H9 (cell line): ENCODE measurements at regions not wholly inside any gene's neighbourhood (a gene's known extent, or its start where the extent isn't known, plus 50 kb on each side); places are given as distances from the start of the nearest gene placed in this dataset.

ENCODE experiments used
- DNase-seq: peaks from one replicate; pipeline ENCODE4 v3.0.0-alpha.2; 2017
- H2AFZ ChIP-seq: one replicate; pipeline ENCODE4 v1.6.1; 2013; ENCODE audit warnings: mild to moderate bottlenecking, low read length, control low read depth, moderate library complexity
- H2AK5ac ChIP-seq: 2 replicates; pipeline ENCODE4 v1.6.1; 2013; ENCODE audit warnings: low read length, control low read depth, mixed read lengths; ENCODE audit not compliant: insufficient read length
- H2BK120ac ChIP-seq: one replicate; pipeline ENCODE4 v1.6.1; 2013; ENCODE audit warnings: low read depth, mild to moderate bottlenecking, low read length, control low read depth, inconsistent platforms; ENCODE audit not compliant: poor library complexity, severe bottlenecking
- H2BK12ac ChIP-seq: 2 replicates; pipeline ENCODE4 v1.6.1; 2013; ENCODE audit warnings: low read length, control low read depth, mixed read lengths, low read depth; ENCODE audit not compliant: insufficient read length
- H2BK15ac ChIP-seq: 2 replicates; pipeline ENCODE4 v1.6.1; 2013; ENCODE audit warnings: low read depth, low read length, control low read depth
- H2BK20ac ChIP-seq: one replicate; pipeline ENCODE4 v1.6.1; 2013; ENCODE audit warnings: low read depth, mild to moderate bottlenecking, low read length, control low read depth, inconsistent platforms; ENCODE audit not compliant: poor library complexity, severe bottlenecking
- H2BK5ac ChIP-seq: 2 replicates; pipeline ENCODE4 v1.6.1; 2013; ENCODE audit warnings: low read length, control low read depth, mixed read lengths; ENCODE audit not compliant: insufficient read length
- H3K14ac ChIP-seq: 2 replicates; pipeline ENCODE4 v1.6.1; 2013; ENCODE audit warnings: low read length, control low read depth; ENCODE audit not compliant: insufficient read depth
- H3K18ac ChIP-seq: 2 replicates; pipeline ENCODE4 v1.6.1; 2013; ENCODE audit warnings: low read depth, mild to moderate bottlenecking, mixed read lengths, low read length, control low read depth; ENCODE audit not compliant: insufficient read length
- H3K23ac ChIP-seq: 2 replicates; pipeline ENCODE4 v1.6.1; 2013; ENCODE audit warnings: low read length, control low read depth, mixed read lengths, low read depth; ENCODE audit not compliant: insufficient read length
- H3K23me2 ChIP-seq: 2 replicates; pipeline ENCODE4 v1.6.1; 2013; ENCODE audit warnings: low read depth, mild to moderate bottlenecking, mixed read lengths, low read length, control low read depth; ENCODE audit not compliant: insufficient read length, poor library complexity, severe bottlenecking
- H3K27ac ChIP-seq: 2 replicates; pipeline ENCODE4 v1.5.1; 2013; ENCODE audit warnings: low read length, control low read depth, mixed read lengths, low read depth; ENCODE audit not compliant: insufficient read length
- H3K27me3 ChIP-seq: 2 replicates; pipeline ENCODE4 v1.6.1; 2013; ENCODE audit warnings: low read length, control low read depth, inconsistent platforms; ENCODE audit not compliant: insufficient read depth
- H3K4ac ChIP-seq: 2 replicates; pipeline ENCODE4 v1.6.1; 2013; ENCODE audit warnings: low read depth, mild to moderate bottlenecking, control low read depth, inconsistent platforms, low read length, moderate library complexity
- H3K4me1 ChIP-seq: 2 replicates; pipeline ENCODE4 v1.6.1; 2013; ENCODE audit warnings: low read length, control low read depth, inconsistent platforms; ENCODE audit not compliant: insufficient read depth
- H3K4me2 ChIP-seq: 2 replicates; pipeline ENCODE4 v1.6.1; 2013; ENCODE audit warnings: low read length, control low read depth, mixed read lengths; ENCODE audit not compliant: insufficient read length, insufficient read depth
- H3K56ac ChIP-seq: 2 replicates; pipeline ENCODE4 v1.6.1; 2013; ENCODE audit warnings: low read depth, mild to moderate bottlenecking, mixed read lengths, low read length, control low read depth; ENCODE audit not compliant: insufficient read length
- H3K79me1 ChIP-seq: 2 replicates; pipeline ENCODE4 v1.6.1; 2013; ENCODE audit warnings: low read depth, mild to moderate bottlenecking, moderate library complexity, low read length, control low read depth, inconsistent platforms; ENCODE audit not compliant: insufficient read depth, poor library complexity, severe bottlenecking
- H3K79me2 ChIP-seq: 2 replicates; pipeline ENCODE4 v1.6.1; 2013; ENCODE audit warnings: low read length, control low read depth, inconsistent platforms; ENCODE audit not compliant: insufficient read depth
- H3K9ac ChIP-seq: 2 replicates; pipeline ENCODE4 v1.6.1; 2013; ENCODE audit warnings: low read length, control low read depth, mixed read lengths; ENCODE audit not compliant: insufficient read length; ENCODE audit errors: extremely low read depth
- H3K9me3 ChIP-seq: one replicate; pipeline ENCODE4 v1.6.1; 2013; ENCODE audit warnings: low read depth, low read length, inconsistent platforms; ENCODE audit not compliant: control insufficient read depth
- H3T11ph ChIP-seq: one replicate; pipeline ENCODE4 v1.6.1; 2013; ENCODE audit warnings: mild to moderate bottlenecking, low read length, control low read depth, inconsistent platforms
- H4K20me1 ChIP-seq: one replicate; pipeline ENCODE4 v1.6.1; 2013; ENCODE audit not compliant: control insufficient read depth, insufficient read length, insufficient read depth
- H4K5ac ChIP-seq: 2 replicates; pipeline ENCODE4 v1.6.1; 2013; ENCODE audit warnings: low read depth, mild to moderate bottlenecking, mixed read lengths, low read length, control low read depth; ENCODE audit not compliant: insufficient read length
- H4K8ac ChIP-seq: replicated peaks from 2 replicates; pipeline ENCODE4 v1.6.1; 2013; ENCODE audit warnings: low read length, control low read depth, mixed read lengths, low read depth; ENCODE audit not compliant: insufficient read length
- H4K91ac ChIP-seq: 2 replicates; pipeline ENCODE4 v1.6.1; 2013; ENCODE audit warnings: low read depth, mild to moderate bottlenecking, moderate library complexity, mixed read lengths, low read length, control low read depth; ENCODE audit not compliant: insufficient read length
- H3K27ac Mint-ChIP-seq, 3 experiments: 2 replicates in 2 of 3; 3 replicates in 1 of 3; pipeline ENCODE4 v1.8.0; 2020 to 2021; ENCODE audit warnings: mixed read lengths in 3 of 3, mild to moderate bottlenecking in 1 of 3, moderate library complexity in 1 of 3
- H3K27me3 Mint-ChIP-seq: 2 replicates; pipeline ENCODE4 v1.8.0; 2021; ENCODE audit warnings: low read depth, mild to moderate bottlenecking, moderate library complexity, mixed read lengths
- H3K36me3 Mint-ChIP-seq, 3 experiments: 2 replicates in 2 of 3; 3 replicates in 1 of 3; pipeline ENCODE4 v1.8.0; 2020 to 2021; ENCODE audit warnings: low read depth in 3 of 3, mixed read lengths in 3 of 3; ENCODE audit not compliant: insufficient read depth in 1 of 3
- H3K4me1 Mint-ChIP-seq, 2 experiments: 2 replicates each; pipeline ENCODE4 v1.8.0; 2020; ENCODE audit warnings: mixed read lengths in 2 of 2
- H3K4me3 Mint-ChIP-seq, 2 experiments: 2 replicates in 1 of 2; 3 replicates in 1 of 2; pipeline ENCODE4 v1.8.0; 2020 to 2021; ENCODE audit warnings: mild to moderate bottlenecking in 2 of 2, mixed read lengths in 2 of 2, moderate library complexity in 1 of 2
- H3K9me3 Mint-ChIP-seq, 2 experiments: 2 replicates in 1 of 2; 3 replicates in 1 of 2; pipeline ENCODE4 v1.8.0; 2020; ENCODE audit warnings: mild to moderate bottlenecking in 2 of 2, mixed read lengths in 2 of 2, moderate library complexity in 1 of 2
- CTCF ChIP-seq: fragments of 200-600 bp; sonication (generic); conservative IDR thresholded peaks from 3 replicates; pipeline ENCODE4 v1.8.0; 2021; ENCODE audit warnings: antibody characterized with exemption, mild to moderate bottlenecking
- WGBS: extraction: QIAGEN DNeasy Blood & Tissue Kit; methylation state at CpG from one replicate; pipeline ENCODE4 v1.1.7; 2013; ENCODE audit warnings: missing lambda C conversion rate, low lambda C conversion rate, mixed read lengths; ENCODE audit not compliant: insufficient read length; ENCODE audit errors: extremely low coverage; 5-methylcytosine and 5-hydroxymethylcytosine counted together

- no peak overlapping the region for H4K91ac ChIP-seq
- no CpG with 5 or more reads among the region's 1 CpG for WGBS
- no peak overlapping the region; a peak in 1 of 7 replicates for H3K27ac Mint-ChIP-seq
- no peak overlapping the region for H3T11ph ChIP-seq
- no peak overlapping the region for H3K4me2 ChIP-seq
- no peaks in the 10 kb centered on the region for H3K9me3 Mint-ChIP-seq
- H3K27ac ChIP-seq, result no peak overlapping the region
- H2AK5ac ChIP-seq, result no peak overlapping the region
- no peaks in the 10 kb centered on the region for H3K9me3 ChIP-seq
- no peak overlapping the region for H3K9ac ChIP-seq
- no peak overlapping the region for H3K4ac ChIP-seq
- H3K79me1 ChIP-seq, result no peaks in the 10 kb centered on the region
- no peak overlapping the region for H4K8ac ChIP-seq
- H4K5ac ChIP-seq, result no peak overlapping the region
- H3K36me3 Mint-ChIP-seq, result no peaks in the 10 kb centered on the region
- H3K14ac ChIP-seq, result no peak overlapping the region
- H3K27me3 Mint-ChIP-seq, result no peaks in the 10 kb centered on the region
- H2BK12ac ChIP-seq, result no peak overlapping the region
- H2AFZ ChIP-seq, result no peak overlapping the region
- H3K4me1 Mint-ChIP-seq, result peaks cover 4% of the 10 kb centered on the region in 2 experiments
- no peaks in the 10 kb centered on the region for H3K79me2 ChIP-seq
- no peak overlapping the region for H3K4me3 Mint-ChIP-seq
- H3K18ac ChIP-seq, result no peak overlapping the region
- H2BK20ac ChIP-seq, result no peak overlapping the region
- no peak overlapping the region for H2BK15ac ChIP-seq
- no peak for DNase-seq
- H3K27me3 ChIP-seq, result no peaks in the 10 kb centered on the region
- no peak for TF ChIP-seq CTCF
- no peak overlapping the region for H3K56ac ChIP-seq
- no peaks in the 10 kb centered on the region for H3K23me2 ChIP-seq
- no peak overlapping the region for H3K23ac ChIP-seq
- H4K20me1 ChIP-seq, result no peaks in the 10 kb centered on the region
- H2BK120ac ChIP-seq, result no peak overlapping the region
- H3K4me1 ChIP-seq, result no peaks in the 10 kb centered on the region
- no peak overlapping the region for H2BK5ac ChIP-seq
These were observed 137.7 kb downstream of the BTC start for GRCh38 chr4:74656596-74656995.
